Astrocyte (in vitro differentiated cells and primary cell): ENCODE measurements at regions not wholly inside any gene's neighbourhood (a gene's known extent, or its start where the extent isn't known, plus 50 kb on each side); places are given as distances from the start of the nearest gene placed in this dataset.

Experiments
- DNase-seq: peaks from one replicate; pipeline ENCODE4 v3.0.0-alpha.2; 2010; ENCODE audit warnings: low read depth
- FAIRE-seq: peaks from 2 replicates; lab custom pipeline; 2011; peaks lifted over from hg19 to GRCh38; lab: Jason Lieb, UNC
- H2AFZ ChIP-seq: 2 replicates; pipeline ENCODE4 v1.6.0; 2012; ENCODE audit warnings: low read depth, low read length, inconsistent platforms
- H3K27ac ChIP-seq: 2 replicates; pipeline ENCODE4 v1.5.1; 2011; ENCODE audit warnings: low read depth, low read length, inconsistent platforms
- H3K27me3 ChIP-seq: 2 replicates; pipeline ENCODE4 v1.6.0; 2011; ENCODE audit warnings: low read length, inconsistent platforms; ENCODE audit not compliant: insufficient read depth
- H3K36me3 ChIP-seq: 2 replicates; pipeline ENCODE4 v1.5.1; 2011; ENCODE audit warnings: low read length, inconsistent platforms; ENCODE audit not compliant: insufficient read depth
- H3K4me1 ChIP-seq: 2 replicates; pipeline ENCODE4 v1.5.1; 2011; ENCODE audit warnings: low read length, inconsistent platforms; ENCODE audit not compliant: insufficient read depth
- H3K4me2 ChIP-seq: 2 replicates; pipeline ENCODE4 v1.6.0; 2012; ENCODE audit warnings: low read length, inconsistent platforms
- H3K4me3 ChIP-seq: 2 replicates; pipeline ENCODE4 v1.5.1; 2011; ENCODE audit warnings: low read depth, mild to moderate bottlenecking, low read length, inconsistent platforms; ENCODE audit not compliant: insufficient read depth
- H3K79me2 ChIP-seq: 2 replicates; pipeline ENCODE4 v1.6.0; 2012; ENCODE audit warnings: mild to moderate bottlenecking, low read length, inconsistent platforms; ENCODE audit not compliant: insufficient read depth
- H3K9ac ChIP-seq: 2 replicates; pipeline ENCODE4 v1.6.0; 2012; ENCODE audit warnings: mild to moderate bottlenecking, low read length, inconsistent platforms
- H3K9me3 ChIP-seq: 2 replicates; pipeline ENCODE4 v1.5.1; 2012; ENCODE audit warnings: low read depth, mild to moderate bottlenecking, low read length, inconsistent platforms; ENCODE audit not compliant: insufficient read depth
- H4K20me1 ChIP-seq: 2 replicates; pipeline ENCODE4 v1.6.0; 2012; ENCODE audit warnings: low read length, inconsistent platforms; ENCODE audit not compliant: insufficient read depth
- H3K27ac Mint-ChIP-seq: one replicate; pipeline ENCODE4 v1.8.0; 2021; ENCODE audit warnings: mild to moderate bottlenecking, mixed read lengths; ENCODE audit not compliant: unreplicated experiment
- H3K27me3 Mint-ChIP-seq: one replicate; pipeline ENCODE4 v1.8.0; 2021; ENCODE audit warnings: low read depth, mixed read lengths; ENCODE audit not compliant: unreplicated experiment
- H3K36me3 Mint-ChIP-seq: one replicate; pipeline ENCODE4 v1.8.0; 2021; ENCODE audit warnings: low read depth, mixed read lengths; ENCODE audit not compliant: unreplicated experiment
- H3K4me1 Mint-ChIP-seq: one replicate; pipeline ENCODE4 v1.8.0; 2021; ENCODE audit warnings: low read depth, mixed read lengths; ENCODE audit not compliant: unreplicated experiment
- H3K4me3 Mint-ChIP-seq: one replicate; pipeline ENCODE4 v1.8.0; 2021; ENCODE audit warnings: mild to moderate bottlenecking, moderate library complexity, mixed read lengths; ENCODE audit not compliant: unreplicated experiment
- H3K9me3 Mint-ChIP-seq: one replicate; pipeline ENCODE4 v1.8.0; 2021; ENCODE audit warnings: mild to moderate bottlenecking, mixed read lengths; ENCODE audit not compliant: unreplicated experiment
- EZH2 ChIP-seq: IDR thresholded peaks from 2 replicates; pipeline ENCODE4 v1.6.1; 2012; ENCODE audit warnings: mild to moderate bottlenecking, low read length, inconsistent platforms; ENCODE audit not compliant: insufficient read depth
- TF ChIP-seq, protein P1 (sequence below): IDR thresholded peaks from 2 replicates; pipeline ENCODE4 v1.5.1; 2011; ENCODE audit warnings: low read depth, mild to moderate bottlenecking, inconsistent platforms, low read length, moderate library complexity; ENCODE audit not compliant: insufficient read depth

DNA sequence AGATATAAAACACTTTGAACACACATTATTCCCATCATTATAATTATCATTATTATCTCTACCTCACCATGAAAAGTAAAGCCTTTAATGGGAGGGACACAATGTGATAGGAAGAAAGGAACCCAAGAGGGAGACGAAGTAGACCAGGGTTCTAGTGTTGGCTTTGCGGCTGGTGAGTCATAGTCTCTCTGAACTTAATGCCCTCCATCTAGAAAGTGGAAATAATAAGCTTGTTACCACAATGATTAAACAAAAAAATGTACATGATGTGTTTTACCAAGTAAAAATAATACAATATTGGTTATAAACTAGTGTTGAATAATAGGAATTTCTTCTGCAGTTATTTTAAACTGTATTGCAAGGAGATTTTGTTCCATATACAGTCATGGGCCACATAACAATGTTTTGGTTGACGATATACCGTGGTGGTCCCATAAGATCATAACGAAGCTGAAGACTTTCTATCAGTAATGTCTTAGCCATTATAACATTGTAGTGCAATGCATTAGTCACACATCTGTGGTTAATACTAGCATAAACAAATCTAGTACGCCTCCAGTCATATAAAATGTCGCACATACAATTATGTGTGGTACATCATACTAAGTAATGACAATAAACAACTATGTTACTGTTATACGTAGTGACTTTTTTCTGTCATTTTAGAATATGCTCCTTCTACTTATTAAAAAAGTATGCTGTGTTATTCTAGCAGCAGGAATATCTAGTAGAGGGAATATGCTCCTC lies 450.6 kb upstream of the SORCS1 start:
- H3K4me3 Mint-ChIP-seq: no peak overlapping the region
- no peak overlapping the region for H3K27ac Mint-ChIP-seq
- H3K27me3 ChIP-seq: no peaks in the 10 kb centered on the region
- peak; percentile 45 for FAIRE-seq
- no peaks in the 10 kb centered on the region for H3K4me1 ChIP-seq
- DNase-seq: peak; percentile 49
- H3K27me3 Mint-ChIP-seq: no peaks in the 10 kb centered on the region
- H3K79me2 ChIP-seq: no peaks in the 10 kb centered on the region
- no peaks in the 10 kb centered on the region for H3K9me3 ChIP-seq
- H2AFZ ChIP-seq: no peak overlapping the region
- TF ChIP-seq, protein P1, sequence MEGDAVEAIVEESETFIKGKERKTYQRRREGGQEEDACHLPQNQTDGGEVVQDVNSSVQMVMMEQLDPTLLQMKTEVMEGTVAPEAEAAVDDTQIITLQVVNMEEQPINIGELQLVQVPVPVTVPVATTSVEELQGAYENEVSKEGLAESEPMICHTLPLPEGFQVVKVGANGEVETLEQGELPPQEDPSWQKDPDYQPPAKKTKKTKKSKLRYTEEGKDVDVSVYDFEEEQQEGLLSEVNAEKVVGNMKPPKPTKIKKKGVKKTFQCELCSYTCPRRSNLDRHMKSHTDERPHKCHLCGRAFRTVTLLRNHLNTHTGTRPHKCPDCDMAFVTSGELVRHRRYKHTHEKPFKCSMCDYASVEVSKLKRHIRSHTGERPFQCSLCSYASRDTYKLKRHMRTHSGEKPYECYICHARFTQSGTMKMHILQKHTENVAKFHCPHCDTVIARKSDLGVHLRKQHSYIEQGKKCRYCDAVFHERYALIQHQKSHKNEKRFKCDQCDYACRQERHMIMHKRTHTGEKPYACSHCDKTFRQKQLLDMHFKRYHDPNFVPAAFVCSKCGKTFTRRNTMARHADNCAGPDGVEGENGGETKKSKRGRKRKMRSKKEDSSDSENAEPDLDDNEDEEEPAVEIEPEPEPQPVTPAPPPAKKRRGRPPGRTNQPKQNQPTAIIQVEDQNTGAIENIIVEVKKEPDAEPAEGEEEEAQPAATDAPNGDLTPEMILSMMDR: no peak
- TF ChIP-seq EZH2: no peak
- H3K36me3 Mint-ChIP-seq: no peaks in the 10 kb centered on the region
- H3K9me3 Mint-ChIP-seq: peaks cover 2% of the 10 kb centered on the region
- H3K9ac ChIP-seq: no peak overlapping the region
- no peaks in the 10 kb centered on the region for H4K20me1 ChIP-seq
- H3K36me3 ChIP-seq: no peaks in the 10 kb centered on the region
- no peak overlapping the region for H3K27ac ChIP-seq
- peaks cover 6% of the 10 kb centered on the region for H3K4me1 Mint-ChIP-seq
- H3K4me3 ChIP-seq: no peak overlapping the region
- H3K4me2 ChIP-seq: peak overlapping the region; percentile 36

DNA sequence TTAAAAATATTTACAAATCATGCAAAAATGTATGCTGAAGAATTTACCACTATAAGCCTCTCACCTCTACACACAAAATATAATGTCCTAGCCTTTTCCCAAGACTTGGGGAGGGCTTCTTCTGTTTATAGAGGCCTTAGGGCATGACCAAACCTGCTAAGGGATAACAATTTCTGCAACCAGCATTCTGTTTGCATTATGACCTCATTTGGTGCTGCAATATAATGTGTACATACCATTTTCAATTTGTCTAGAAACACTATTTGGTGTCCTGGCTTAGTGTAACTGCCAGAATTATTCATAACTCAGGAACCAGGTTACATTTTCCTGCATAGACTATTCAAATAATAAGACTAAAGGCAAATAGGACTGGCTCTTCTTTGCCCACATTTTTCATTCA lies 446.6 kb upstream of the SORCS1 start:
- Histone ChIP-seq H2AFZ (no peak overlapping the region), H3K9me3 (no peaks in the 10 kb centered on the region), H4K20me1 (no peaks in the 10 kb centered on the region), H3K4me1 (no peaks in the 10 kb centered on the region), H3K27me3 (no peaks in the 10 kb centered on the region), H3K36me3 (no peaks in the 10 kb centered on the region), H3K4me3 (no peak overlapping the region), H3K9ac (no peak overlapping the region), H3K27ac (no peak overlapping the region), H3K4me2 (no peak overlapping the region), H3K79me2 (no peaks in the 10 kb centered on the region)
- TF ChIP-seq EZH2: no peak
- TF ChIP-seq, protein P1: no peak
- Mint-ChIP-seq H3K27me3 (no peaks in the 10 kb centered on the region), H3K4me1 (no peaks in the 10 kb centered on the region), H3K36me3 (no peaks in the 10 kb centered on the region), H3K4me3 (no peak overlapping the region), H3K27ac (no peak overlapping the region), H3K9me3 (no peaks in the 10 kb centered on the region)
- no peak for DNase-seq
- no peak for FAIRE-seq

DNA sequence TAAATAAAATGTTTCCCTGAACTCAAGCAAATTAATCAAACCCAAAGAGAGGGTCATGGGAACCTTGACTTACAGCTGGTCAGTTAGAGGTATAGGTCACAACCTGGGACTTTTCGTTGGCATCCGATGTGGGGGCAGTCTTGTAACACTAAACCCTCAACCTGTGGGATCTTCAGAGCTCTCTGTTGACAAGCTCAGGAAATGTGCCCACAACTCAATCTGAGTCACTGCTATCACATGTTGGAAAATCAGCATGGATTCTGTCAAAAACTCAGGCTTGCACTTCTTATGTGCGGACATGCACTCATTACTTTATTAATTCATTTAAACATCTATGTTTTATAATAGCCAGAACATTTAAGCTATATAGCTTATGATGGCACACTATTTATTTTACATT lies 424.6 kb upstream of the SORCS1 start:
- DNase-seq (no peak), FAIRE-seq (no peak)
- no peak overlapping the region for H3K9ac ChIP-seq
- TF ChIP-seq EZH2: no peak
- TF ChIP-seq, protein P1: no peak
- no peaks in the 10 kb centered on the region for H3K79me2 ChIP-seq
- no peak overlapping the region for H2AFZ ChIP-seq
- H3K36me3 ChIP-seq: no peaks in the 10 kb centered on the region
- H4K20me1 ChIP-seq: no peaks in the 10 kb centered on the region
- H3K27ac ChIP-seq: no peak overlapping the region
- Mint-ChIP-seq H3K4me3 (no peak overlapping the region), H3K27me3 (no peaks in the 10 kb centered on the region), H3K36me3 (no peaks in the 10 kb centered on the region), H3K4me1 (peaks cover 3% of the 10 kb centered on the region), H3K9me3 (peaks cover 19% of the 10 kb centered on the region), H3K27ac (no peak overlapping the region)
- no peak overlapping the region for H3K4me2 ChIP-seq
- H3K4me3 ChIP-seq: no peak overlapping the region
- no peaks in the 10 kb centered on the region for H3K27me3 ChIP-seq
- no peaks in the 10 kb centered on the region for H3K4me1 ChIP-seq
- no peaks in the 10 kb centered on the region for H3K9me3 ChIP-seq
